Left lung (tissue), 4 donors: ENCODE measurements at regions not wholly inside any gene's neighbourhood (a gene's known extent, or its start where the extent isn't known, plus 50 kb on each side); places are given as distances from the start of the nearest gene placed in this dataset.

Experiments used
- ATAC-seq: fragments of 200-7000 bp; cut with Tn5 transposase; one replicate; pipeline ENCODE4 v1.9.1; 2020; ENCODE audit warnings: moderate library complexity
- DNase-seq, 4 donors: peaks; one replicate each; pipeline ENCODE4 v3.0.0-alpha.2; 2013 to 2020
- H3K27ac ChIP-seq, 2 donors: fragments of 200-600 bp; sonication (generic) in 1 of 2; one replicate each; pipeline versions ENCODE4 v1.5.0 to v1.8.0; 2020 to 2021
- H3K27me3 ChIP-seq, 2 donors: fragments of 200-600 bp; sonication (generic) in 1 of 2; one replicate each; pipeline versions ENCODE4 v1.5.0 to v1.8.0; 2020 to 2021
- H3K36me3 ChIP-seq, 2 donors: fragments of 200-600 bp; sonication (generic) in 1 of 2; one replicate each; pipeline versions ENCODE4 v1.5.0 to v1.8.0; 2020 to 2021
- H3K4me1 ChIP-seq, 2 donors: fragments of 200-600 bp; one replicate each; pipeline ENCODE4 v1.8.0; 2021
- H3K4me3 ChIP-seq, 2 donors: fragments of 200-600 bp; sonication (generic) in 1 of 2; one replicate each; pipeline versions ENCODE4 v1.5.0 to v1.8.0; 2020 to 2021; ENCODE audit warnings: mild to moderate bottlenecking in 1 of 2
- H3K9me3 ChIP-seq, 2 donors: fragments of 200-600 bp; sonication (generic) in 1 of 2; one replicate each; pipeline versions ENCODE4 v1.5.0 to v1.8.0; 2020 to 2021
- intact Hi-C, 2 donors: fragments of 100-400 bp; cut with DNase I; formaldehyde crosslinking; loops; one replicate each; pipeline versions ENCODE4 v1.11.2 to v1.14.2; 2022
- TF ChIP-seq, protein P1 (sequence below), 2 donors: fragments of 200-600 bp; sonication (generic) in 1 of 2; IDR thresholded peaks; one replicate each; pipeline versions ENCODE4 v1.5.0 to v1.8.0; 2021; ENCODE audit warnings: antibody characterized with exemption in 2 of 2
- donor health status: DM: no; HTN: yes; CAD: no.
- donor health status: DM: no; HTN: no; CAD: no.

DNA sequence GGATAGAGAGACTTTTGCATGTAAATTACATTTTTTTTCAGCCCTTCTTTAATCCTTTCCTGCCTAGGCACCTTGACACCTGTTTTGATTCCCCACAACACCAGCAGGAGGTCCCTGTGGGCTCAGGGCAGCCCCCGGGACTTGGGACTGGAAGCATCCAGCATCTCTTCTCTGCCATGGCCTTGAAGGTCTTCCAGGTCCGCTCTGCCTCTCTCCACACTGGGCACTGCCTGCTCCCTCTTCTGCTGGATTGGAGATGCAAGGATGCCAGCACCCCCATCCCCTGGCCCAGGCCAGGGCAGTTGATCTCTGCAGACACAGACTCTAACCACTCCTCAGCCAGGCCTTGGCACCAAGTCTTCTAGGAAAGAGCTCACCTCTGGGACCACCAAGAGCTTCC lies 134.5 kb upstream of the C14orf180 start:
- no peak overlapping the region for H3K4me3 ChIP-seq
- TF ChIP-seq, protein P1, sequence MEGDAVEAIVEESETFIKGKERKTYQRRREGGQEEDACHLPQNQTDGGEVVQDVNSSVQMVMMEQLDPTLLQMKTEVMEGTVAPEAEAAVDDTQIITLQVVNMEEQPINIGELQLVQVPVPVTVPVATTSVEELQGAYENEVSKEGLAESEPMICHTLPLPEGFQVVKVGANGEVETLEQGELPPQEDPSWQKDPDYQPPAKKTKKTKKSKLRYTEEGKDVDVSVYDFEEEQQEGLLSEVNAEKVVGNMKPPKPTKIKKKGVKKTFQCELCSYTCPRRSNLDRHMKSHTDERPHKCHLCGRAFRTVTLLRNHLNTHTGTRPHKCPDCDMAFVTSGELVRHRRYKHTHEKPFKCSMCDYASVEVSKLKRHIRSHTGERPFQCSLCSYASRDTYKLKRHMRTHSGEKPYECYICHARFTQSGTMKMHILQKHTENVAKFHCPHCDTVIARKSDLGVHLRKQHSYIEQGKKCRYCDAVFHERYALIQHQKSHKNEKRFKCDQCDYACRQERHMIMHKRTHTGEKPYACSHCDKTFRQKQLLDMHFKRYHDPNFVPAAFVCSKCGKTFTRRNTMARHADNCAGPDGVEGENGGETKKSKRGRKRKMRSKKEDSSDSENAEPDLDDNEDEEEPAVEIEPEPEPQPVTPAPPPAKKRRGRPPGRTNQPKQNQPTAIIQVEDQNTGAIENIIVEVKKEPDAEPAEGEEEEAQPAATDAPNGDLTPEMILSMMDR (IDR thresholded peaks at IDR 0.05), result no peak
- H3K27me3 ChIP-seq, result peaks cover 0 to 23% of the 10 kb centered on the region in 2 donors
- H3K9me3 ChIP-seq, result peaks cover 0 to 14% of the 10 kb centered on the region in 2 donors
- H3K4me1 ChIP-seq, result no peaks in the 10 kb centered on the region
- DNase-seq (no peak), ATAC-seq (no peak)
- intact Hi-C loops, result no loop called here
- no peak overlapping the region for H3K27ac ChIP-seq
- no peaks in the 10 kb centered on the region for H3K36me3 ChIP-seq

DNA sequence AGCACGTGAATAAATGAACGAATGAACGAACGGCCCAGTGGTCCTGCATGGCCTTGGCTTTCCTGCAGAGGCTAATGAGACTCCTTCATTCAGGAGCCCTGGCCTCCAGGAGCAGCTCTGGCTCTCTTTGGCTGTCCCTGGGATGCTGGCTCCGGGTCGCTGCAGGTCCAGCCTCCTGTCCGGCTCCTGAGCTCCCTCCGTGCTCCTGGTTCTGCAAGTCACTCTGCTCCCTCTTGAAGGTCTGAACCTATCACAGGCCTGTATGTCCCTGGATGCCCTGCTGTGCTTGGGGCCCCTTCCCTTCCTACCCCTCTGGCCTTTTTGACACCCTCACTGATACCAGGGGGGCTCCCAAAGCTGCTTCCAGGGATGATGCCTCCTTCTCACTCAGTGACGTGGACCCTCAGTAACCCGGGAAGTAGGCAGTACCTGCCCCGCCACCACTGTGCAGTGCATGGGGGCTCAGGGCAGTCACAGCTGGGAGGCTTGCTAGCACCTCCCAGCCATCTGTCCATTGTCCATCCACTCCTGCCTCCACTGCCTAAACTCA lies 133.7 kb upstream of the C14orf180 start:
- Histone ChIP-seq H3K4me3 (no peak overlapping the region), H3K27me3 (peaks cover 0 to 23% of the 10 kb centered on the region in 2 donors), H3K4me1 (no peaks in the 10 kb centered on the region), H3K36me3 (no peaks in the 10 kb centered on the region), H3K9me3 (peaks cover 0 to 14% of the 10 kb centered on the region in 2 donors), H3K27ac (no peak overlapping the region)
- intact Hi-C loops, result no loop called here
- ATAC-seq (no peak), DNase-seq (no peak)
- TF ChIP-seq, protein P1 (IDR thresholded peaks at IDR 0.05), result no peak

DNA sequence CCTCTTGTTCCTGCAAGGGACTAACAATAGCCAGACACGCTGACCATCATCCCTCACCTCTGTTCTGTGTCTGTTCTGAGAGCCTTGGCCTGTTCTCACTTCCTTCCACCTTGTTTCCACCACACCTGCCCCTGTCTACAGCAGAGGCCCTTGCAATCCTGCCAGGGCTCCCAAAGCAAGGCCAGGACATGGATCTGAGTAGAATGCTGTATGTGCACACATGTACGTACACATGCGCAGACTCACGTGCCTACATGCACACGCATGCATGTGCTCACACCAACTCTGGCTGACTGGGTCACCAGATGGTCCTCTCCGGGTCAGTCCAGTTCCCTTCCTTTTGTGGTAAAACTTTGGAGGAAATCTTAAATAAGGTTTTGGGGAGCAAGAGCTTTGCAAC lies 133.0 kb upstream of the C14orf180 start:
- H3K4me3 ChIP-seq, result no peak overlapping the region
- intact Hi-C loops, result no loop called here
- DNase-seq, result no peak
- H3K9me3 ChIP-seq, result peaks cover 0 to 14% of the 10 kb centered on the region in 2 donors
- H3K27me3 ChIP-seq, result peaks cover 0 to 23% of the 10 kb centered on the region in 2 donors
- ATAC-seq, result no peak
- H3K36me3 ChIP-seq, result no peaks in the 10 kb centered on the region
- H3K4me1 ChIP-seq, result no peaks in the 10 kb centered on the region
- TF ChIP-seq, protein P1 (IDR thresholded peaks at IDR 0.05), result no peak
- no peak overlapping the region for H3K27ac ChIP-seq

DNA sequence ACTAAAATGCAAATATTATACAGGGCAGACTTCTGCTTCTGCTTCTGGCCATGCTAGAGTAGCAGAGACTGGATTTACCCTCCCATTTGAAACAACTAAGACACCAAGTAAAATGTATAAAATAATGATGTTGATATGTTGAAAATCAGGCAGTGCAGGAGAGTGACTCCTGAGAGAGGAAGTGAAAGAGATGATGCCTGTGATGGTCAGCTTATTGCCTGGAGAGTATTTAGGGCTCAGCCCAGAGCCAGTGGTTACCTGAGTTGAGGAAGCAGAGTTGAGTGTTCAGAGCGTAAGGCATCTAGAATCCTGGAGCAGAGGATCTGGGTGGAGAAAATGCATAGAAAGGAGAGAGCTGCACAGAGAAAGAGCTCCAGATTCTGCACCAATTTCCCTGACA lies 131.8 kb upstream of the C14orf180 start:
- H3K27ac ChIP-seq, result no peak overlapping the region
- ATAC-seq, result no peak
- TF ChIP-seq, protein P1 (IDR thresholded peaks at IDR 0.05), result no peak

DNA sequence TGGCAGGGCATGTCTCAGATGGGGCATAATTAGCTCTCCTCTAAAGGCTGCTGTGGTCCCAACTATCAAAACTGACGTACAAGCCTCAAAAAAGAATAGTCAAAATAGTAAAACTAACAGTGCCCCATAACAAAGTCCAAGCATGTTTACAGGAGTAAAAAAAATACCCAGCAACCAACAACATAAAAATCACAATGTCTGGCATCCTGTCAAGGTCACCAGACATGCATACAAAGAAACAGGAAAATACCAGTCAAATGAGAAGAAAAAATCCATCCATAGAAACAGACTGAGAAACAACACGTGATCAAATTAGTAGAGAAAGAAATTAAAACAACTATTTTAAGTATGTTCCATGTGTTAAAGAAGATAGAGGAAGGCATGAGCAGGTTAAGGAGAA lies 131.2 kb upstream of the C14orf180 start:
- TF ChIP-seq, protein P1 (IDR thresholded peaks at IDR 0.05), result no peak
- Histone ChIP-seq H3K4me3 (no peak overlapping the region), H3K4me1 (no peaks in the 10 kb centered on the region), H3K27ac (no peak overlapping the region), H3K27me3 (peaks cover 0 to 23% of the 10 kb centered on the region in 2 donors), H3K9me3 (peaks cover 0 to 14% of the 10 kb centered on the region in 2 donors), H3K36me3 (no peaks in the 10 kb centered on the region)
- ATAC-seq (no peak), DNase-seq (no peak)
- intact Hi-C loops, result no loop called here

More for the DNA sequence above, 131.8 kb upstream of the C14orf180 start:
- no peak overlapping the region for H3K4me3 ChIP-seq
- H3K4me1 ChIP-seq, result no peaks in the 10 kb centered on the region
- no peaks in the 10 kb centered on the region for H3K36me3 ChIP-seq
- peaks cover 0 to 14% of the 10 kb centered on the region in 2 donors for H3K9me3 ChIP-seq
- no peak for DNase-seq
- intact Hi-C loops, result no loop called here
- peaks cover 0 to 23% of the 10 kb centered on the region in 2 donors for H3K27me3 ChIP-seq
